ENCODE measurements at regions not wholly inside any gene's neighbourhood (a gene's known extent, or its start where the extent isn't known, plus 50 kb on each side); places are given as distances from the start of the nearest gene placed in this dataset.

DNA sequence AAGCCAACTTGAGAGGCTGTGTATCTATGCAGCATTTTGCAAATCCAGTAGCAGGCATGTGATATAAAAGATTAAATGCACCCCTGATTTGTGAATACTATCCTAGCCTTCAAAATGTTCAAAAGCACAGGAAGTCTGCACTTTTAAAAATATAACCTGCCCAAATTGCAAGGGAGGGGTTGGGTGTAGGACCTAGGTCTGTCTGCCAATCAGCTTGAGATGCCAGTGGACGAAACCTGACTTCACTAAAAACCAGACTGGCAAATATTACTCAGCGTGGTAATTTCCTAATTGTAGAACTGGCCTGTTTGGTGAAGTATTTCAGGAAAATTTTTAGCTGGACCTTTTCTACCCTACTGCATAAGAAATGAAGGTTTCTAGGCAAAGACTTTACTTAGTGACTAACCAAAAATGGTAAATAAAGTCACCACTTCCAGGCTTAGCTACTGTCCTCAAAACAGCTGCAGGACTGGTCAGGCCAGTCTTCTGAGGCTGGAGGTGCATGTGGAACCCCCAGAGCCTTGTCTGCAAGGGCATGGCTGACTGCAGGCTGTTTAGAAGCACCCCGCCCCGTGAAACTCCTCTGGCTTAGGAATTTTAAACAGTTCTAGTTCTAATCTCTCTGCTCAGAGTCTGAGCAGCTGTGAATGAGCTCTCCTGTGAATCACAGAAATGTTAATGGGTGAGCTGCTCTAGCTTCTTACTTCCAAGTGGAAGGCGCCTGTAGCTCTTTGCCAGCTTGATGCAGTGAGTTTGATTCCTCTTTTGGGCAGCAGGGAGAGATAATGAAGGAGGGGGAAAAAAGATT lies 104.4 kb upstream of the ESR1 start:
- DNase-seq: no peak

DNA sequence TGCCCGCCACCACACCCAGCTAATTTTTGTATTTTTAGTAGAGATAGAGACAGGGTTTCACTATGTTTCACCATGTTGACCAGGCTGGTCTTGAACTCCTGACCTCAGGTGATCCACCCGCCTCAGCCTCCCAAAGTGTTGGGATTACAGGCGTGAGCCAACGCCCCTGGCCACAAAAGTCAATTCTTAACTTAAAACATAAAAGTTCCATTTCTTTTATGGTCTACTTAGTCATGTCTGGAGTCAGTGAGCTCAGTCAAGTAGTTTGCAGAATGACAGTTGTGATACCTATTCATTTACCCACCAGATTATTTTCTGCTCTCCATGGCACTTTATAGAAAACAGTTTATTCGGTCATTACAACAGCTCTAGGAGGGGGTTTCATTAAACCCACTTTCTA lies 103.1 kb upstream of the ESR1 start:
- no peak for DNase-seq

DNA sequence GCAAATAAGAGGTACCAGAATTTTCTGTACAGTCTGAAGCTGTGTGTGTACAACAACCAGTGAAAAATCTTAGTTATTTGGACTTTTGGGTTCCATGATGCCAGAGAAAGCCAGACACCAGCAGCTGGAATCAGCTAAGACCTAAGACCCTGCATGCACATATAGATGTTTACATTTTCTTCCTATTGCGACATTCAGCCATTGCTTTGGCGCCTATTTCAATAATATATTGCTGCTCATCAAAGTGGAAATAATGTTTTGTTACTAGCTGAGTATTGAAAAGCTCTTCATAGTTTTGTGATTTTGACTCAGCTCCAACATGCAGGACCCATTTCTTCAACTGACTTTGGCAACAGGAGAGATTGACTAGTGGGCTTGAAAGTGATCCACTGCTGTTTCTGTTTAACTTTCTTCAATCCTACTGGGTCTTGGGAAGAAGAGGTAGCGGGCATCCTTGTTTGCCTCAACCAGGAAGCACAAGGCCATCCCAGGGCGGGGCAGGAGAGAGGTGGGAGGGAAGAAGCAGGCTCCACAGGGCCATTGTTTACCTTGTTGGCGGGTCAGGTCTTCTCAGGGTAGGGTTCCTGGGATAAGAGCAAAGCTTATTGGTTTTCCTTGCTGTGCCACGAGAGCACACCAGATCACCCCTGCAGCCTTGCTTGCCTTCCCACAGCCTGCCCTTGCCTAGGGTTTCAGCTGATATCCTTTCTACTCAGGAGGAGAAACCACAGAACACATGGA lies 101.3 kb upstream of the ESR1 start:
- no peak for DNase-seq

DNA sequence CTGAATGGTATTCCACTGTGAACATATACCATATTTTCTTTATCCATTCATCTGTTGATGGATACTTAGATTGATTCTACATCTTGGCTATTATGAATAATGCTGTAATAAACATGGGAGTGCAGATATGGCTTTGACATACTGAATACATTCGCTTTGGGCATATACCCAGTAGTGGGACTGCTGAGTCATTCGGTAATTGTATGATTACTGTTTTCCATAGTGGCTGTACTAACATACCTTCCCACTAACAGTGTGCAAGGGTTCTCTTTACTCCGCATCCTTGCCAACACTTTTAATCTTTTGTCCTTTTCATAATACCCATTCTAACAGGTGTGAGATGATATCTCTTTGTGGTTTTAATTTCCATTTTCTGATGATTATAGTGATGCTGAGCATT lies 98.2 kb upstream of the ESR1 start:
- no peak for DNase-seq

DNA sequence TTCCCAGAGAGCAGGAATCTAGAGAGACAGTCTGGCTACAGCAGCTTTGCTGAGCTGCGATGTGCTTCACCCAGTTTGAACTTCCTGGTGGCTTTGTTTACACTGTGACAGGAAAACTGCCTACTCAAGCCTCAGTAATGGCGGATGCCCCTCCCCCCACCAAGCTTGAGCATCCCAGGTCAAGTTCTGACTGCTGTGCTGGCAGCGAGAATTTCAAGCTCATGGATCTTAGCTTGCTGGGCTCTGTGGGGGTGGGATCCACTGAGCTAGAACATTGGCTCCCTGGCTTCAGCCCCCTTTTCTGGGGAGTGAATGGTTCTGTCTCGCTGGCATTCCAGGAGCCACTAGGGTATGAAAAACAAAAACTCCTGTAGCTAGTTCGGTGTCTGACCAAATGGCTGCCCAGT lies 91.0 kb upstream of the ESR1 start:
- DNase-seq: no peak

DNA sequence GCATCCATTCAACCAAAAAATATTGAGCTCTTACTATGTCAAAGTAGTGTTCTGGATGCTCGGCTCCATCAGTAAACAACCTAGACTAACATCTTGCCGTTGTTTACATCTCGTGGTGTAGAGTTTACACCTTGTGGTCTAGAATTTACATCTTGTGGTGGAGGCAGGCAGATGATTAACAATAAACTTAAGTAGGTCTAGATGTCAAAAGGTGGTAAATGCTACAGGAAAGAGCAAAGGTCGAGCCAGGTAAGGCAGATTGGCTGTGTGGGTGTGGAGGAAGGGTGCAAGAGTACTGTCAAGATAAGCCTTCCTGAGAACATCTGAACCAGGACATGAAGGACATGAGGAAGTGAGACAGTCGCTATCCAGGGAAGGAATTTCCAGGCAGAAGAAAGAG lies 88.4 kb upstream of the ESR1 start:
- DNase-seq: no peak

DNA sequence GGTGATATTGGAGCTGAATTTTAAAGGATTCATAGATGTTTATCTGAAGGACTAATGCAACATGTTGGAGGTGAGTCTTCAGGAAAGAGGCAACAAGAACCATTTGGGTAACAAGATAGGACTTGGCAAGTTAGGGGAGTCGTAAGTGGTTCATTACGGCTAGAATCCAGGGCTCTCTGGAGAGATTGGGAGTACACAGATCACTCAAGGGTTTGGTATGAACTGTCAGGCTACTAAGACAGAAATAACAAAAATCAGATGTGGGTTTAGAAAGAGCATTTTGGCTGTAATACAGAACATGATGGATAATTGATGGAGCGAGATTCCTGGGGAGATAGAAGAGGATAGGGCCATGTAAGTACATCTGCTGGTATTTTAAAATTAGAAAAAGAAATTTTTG lies 86.3 kb upstream of the ESR1 start:
- DNase-seq: no peak

DNA sequence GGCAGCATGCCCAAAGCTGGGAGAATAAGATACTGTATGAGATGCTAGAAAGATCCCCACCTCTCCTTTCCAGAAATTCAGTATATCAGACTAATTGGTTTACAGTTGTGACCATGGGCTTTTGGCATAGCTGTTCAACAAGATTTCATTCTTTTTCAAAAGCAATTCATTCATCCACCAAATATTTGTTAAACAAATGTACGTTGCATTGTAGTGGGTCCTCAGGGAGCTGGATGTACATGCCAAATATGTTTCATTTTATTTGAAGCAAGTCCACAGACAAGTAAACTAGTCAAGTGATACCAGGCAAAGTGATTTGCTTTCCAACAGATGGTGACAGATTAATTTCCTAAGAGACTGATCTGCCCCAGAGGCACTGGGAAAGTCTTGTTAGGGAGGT lies 85.8 kb upstream of the ESR1 start:
- DNase-seq: no peak

DNA sequence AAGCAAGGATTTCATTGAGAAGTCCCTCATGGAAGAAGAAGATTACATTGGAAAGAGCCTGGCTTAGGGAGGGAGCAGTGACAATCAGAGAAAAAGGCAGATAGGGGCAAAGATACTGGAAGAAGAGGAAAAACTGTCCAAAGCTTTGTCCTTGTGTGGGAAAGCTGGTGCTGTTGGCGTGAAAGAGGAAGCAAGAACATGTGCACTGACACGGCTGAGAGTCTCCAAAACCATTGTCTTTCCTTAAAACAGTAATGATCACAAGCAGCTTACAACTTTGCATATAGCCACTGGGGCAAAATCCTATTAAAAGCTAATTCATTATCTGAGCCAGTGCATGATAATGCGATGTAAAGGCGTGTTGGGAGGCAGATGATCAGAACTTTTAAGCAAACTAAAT lies 85.1 kb upstream of the ESR1 start:
- DNase-seq: no peak

DNA sequence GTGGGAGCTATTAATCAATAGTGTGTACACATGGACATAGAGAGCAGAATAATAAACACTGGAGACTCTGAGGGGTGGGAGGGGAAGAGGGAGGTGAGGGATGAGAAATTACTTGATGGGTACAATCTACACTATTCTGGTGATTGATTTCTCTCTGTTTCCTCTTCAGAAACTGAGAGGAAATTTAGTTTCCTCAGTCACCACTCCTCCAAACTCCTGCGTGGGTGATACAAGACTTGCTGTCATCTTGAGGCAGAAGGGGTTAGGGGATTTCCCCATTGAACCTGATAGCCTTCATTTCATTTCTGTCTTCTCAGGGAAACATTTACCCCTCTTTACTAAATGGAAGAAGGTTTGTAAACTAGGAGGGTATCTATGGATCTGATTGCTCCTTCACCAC lies 84.3 kb upstream of the ESR1 start:
- no peak for DNase-seq

DNA sequence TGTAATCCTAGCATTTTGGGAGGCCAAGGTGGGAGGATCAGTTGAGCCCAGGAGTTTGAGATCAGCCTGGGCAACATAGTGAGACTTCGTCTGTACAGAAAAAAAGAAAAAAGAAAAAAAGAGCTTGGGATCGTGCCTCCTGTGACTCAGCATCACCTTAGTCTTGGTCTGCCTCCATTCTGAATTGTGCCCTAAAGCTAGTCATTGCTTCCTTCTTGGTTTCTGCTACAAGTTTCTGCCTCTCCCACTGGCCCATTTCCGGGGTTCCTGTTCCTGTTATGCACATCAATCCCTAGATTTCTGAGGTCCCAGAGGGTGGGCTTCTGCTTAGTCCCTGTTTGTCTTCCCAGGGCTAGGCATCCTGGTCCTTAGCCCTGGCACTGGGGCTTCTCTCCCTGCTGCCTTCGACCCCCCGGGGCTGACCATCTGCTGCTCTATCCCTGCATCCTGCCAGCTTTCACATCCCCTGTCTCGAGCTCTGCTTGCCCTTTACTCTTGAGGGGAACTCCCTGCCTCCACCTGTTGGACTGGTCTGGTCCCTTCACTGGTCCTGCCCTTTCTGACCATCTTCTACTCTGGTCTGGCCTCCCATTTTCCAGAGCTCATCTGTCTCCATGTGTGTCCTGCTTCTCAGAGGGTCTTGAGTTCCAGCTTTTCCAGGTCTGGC lies 77.5 kb upstream of the ESR1 start:
- DNase-seq: no peak

DNA sequence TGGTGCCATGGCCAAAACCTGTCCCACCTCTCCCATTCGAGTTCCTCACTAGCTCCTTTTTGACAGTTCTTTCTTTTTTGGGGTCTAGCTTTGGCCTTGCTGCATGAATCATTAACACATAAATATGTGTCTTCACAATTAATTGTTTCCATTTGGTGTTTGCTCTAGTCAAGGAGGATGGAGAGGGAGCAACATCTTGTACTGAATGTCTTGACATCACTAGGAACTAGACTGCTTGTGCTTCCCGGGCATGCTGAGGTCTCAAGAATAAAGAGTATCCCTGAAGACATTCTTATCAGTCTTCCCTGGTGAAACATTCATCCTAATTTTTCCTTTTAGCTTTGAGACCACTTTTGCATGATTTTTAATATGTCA lies 77.0 kb upstream of the ESR1 start:
- DNase-seq: no peak

DNA sequence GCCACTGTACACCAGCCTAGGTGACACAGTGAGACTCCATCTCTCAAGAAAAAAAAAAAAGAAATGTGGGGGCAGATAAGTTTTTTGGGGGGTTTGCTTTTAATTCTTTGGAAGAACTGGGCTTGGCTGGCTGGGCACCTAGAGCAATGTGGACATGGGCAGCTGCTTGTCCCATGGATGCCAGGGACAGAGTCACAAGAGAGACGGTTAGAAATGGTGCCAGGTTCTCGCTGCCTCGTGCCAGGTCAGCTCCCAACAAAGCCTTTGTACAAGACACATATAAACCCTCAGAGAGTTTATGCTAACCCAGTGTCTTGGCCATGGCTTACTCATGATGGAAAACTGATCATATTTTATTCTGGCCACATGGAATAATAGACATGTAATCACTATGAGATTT lies 76.2 kb upstream of the ESR1 start:
- no peak for DNase-seq

DNA sequence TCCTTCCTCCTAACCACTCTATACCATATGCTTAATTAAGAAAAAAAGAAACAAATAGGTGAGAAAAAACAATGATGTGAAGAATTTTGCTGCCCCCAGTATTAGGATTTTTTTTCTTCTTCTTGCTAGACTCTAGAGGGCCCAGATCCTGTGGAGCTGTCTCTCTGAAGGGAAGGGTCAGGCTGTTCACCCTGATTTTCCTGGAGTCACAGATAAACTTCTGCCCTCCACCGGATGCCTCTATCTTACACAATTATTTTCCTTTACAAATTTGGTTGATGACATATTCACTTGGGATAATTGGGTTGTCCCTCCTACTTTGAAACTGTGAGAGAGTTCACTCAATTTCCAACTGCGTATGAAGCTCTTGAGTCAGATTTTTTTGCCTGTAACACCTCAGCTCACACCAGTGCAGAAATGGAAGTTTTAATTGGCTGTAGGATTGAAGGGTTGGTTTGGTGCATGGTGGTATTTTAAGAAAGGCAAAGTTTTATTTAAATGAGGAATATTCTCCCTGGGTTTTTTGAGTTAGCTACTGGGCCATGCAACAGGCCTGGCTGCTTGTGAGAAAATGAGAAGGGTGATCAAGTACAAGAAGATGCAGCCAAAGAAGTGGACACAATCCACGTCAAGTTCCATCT lies 73.7 kb upstream of the ESR1 start:
- no peak for DNase-seq

DNA sequence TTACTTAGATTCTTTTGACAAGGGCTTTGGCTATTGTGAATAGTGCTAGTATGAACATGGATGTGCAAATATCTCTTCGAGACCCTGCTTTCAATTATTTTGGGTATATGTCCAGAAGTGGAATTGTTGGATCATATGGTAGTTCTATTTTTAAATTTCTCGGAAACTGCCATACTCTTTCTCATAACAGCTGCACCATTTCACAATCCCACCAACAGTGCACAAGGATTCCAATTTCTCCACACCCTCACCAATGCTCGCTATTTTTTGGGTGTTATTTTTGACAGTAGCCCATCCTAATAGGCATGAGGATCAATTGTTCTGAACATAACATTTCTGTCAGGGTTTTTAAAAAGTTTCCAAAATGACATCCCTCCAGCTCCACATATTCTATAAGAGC lies 69.2 kb upstream of the ESR1 start:
- no peak for DNase-seq

DNA sequence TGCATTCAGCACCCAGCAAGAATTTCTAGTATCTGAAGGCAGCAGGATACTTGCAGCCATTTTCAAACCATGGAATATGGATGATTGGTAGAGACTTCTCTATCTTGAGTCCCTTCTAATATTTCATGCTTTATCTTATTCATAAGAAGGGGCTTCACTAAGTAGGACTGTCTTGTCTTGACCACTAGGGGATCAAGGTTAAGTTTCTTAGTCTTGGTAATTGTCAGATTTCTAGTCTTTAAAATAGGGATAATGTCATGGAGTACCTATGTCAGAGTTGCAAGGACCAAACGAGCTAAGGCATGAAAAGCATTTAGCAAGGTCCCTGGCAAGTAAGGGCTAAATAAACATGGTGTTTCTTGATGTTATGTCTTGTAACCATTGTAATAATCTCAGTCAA lies 68.5 kb upstream of the ESR1 start:
- no peak for DNase-seq

DNA sequence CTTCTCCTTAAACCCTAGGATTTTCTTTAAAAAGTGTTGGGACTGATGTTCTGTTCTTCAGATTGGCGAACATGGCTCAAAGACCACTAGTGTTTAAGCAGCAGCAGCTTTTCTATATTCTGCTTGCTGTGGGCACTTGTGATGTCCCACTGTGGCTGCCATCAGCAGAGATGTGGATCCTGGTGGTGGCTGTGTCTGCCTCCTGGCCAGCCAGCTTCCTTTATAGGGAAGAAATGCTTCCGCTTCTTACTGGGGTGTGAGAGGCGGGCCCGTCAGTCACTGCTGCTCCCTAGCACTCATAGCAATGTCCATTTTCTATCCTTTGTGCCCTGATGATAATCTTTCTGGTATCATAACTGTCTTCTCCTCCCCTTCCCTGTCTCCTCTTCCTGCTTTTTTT lies 66.7 kb upstream of the ESR1 start:
- DNase-seq: no peak

DNA sequence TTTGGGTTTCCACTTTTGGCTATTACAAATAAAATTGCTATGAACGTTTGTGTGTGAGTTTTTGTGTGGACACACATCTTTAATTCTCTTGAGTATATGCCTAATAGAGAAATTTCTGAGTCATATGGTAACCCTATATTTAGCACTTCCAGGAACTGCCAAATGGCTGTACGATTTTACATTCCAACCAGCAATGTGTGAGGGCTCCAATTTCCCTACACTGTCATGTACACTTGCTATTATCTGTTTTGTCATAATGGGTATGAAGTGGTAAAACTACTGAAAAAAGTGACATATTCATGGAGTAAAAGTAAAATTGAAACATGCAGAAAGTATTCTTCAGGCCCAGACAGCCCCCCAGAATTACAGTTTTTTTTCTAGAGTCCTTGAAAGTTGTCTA lies 59.6 kb upstream of the ESR1 start:
- no peak for DNase-seq

DNA sequence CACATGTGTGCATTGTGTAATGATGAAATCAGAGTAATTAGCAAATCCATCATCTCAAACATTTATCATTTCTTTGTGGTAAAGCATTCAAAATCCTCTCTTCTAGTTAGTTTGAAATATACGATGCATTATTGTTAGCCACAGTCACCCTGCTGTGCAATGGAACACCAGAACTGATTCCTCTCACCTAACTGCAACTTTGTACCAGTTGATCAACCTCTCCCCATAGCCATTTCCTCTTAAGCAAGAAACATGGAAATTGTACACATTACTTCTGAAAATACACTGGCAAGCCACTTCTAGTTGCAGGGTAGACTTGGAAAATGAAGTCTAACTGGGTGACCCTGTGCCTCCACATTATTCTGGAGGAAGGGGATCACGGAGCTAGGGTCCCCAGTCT lies 58.1 kb upstream of the ESR1 start:
- DNase-seq: no peak

DNA sequence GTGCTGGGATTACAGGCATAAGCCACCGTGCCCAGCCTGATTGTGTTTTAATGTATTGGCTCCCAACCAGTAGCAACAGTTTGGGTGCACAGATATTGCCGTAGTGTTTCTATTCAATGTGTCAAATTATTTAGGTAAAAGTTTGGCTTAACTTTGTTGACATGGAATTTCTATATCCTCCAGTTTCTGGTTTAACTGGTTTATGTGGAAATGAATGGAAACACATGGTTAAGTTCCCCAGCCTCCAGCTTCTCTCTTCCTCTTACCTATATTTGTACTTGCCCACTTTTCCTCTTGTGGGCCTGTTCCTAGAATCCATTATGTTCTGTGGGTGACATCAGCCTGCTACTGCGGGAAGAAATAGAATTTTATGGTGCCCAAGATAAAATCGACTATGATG lies 53.9 kb upstream of the ESR1 start:
- DNase-seq: no peak

DNA sequence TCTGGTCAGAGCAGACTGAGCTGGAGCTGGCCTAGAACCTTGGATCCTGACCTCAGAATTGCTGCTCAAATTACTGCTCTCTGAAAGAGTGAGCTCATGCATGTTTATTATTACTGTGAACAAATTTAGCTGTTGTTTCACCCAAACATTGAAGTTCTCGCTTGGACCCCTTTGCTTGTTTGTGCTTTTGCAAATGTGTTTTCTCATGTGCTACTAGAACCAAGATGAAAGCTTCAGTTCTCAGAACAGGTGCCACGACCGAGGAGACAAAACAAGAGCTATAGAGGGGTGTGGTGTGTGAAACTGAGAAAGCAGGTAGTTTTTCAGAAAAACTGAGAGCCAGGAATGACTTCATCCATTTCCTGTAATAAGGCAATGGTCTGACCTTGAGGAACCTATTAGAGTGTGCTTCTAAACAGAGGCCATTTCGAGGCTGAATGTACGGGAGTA lies 50.0 kb upstream of the ESR1 start:
- DNase-seq: no peak
